ENCODE measurements at regions not wholly inside any gene's neighbourhood (a gene's known extent, or its start where the extent isn't known, plus 50 kb on each side); places are given as distances from the start of the nearest gene placed in this dataset.

DNA sequence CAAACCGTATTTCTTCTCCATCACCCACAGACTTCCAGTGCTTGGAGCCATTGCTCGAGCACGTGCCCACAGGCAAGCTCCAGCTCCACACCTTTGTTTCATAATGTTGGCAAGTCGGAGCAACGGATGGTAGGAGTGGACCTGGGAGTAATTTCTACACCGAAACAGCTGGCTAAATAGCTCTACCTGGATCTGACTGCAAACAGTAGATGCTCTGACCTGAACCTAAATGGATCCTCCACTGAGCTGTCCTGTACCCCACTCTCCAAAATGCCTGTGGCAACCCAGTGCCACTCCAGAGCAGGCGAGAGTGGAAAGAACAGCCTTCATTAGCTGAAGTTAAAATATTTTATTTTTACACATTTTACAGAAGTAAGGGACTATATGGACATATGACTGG is 108.7 kb downstream of the BMP4 start:
- H3K4me3 Mint-ChIP-seq (ENCODE audit: unreplicated experiment) = no peak overlapping the region
- no peaks in the 10 kb centered on the region for H3K9me3 Mint-ChIP-seq (ENCODE audit: unreplicated experiment)
- H3K27ac Mint-ChIP-seq (ENCODE audit: unreplicated experiment) = no peak overlapping the region
- DNase-seq (ENCODE audit: low spot score) = no peak
- H3K4me1 Mint-ChIP-seq (ENCODE audit: unreplicated experiment) = peaks cover 4% of the 10 kb centered on the region
- H3K36me3 Mint-ChIP-seq (ENCODE audit: low read depth, unreplicated experiment) = no peaks in the 10 kb centered on the region
- TF ChIP-seq, protein P1, sequence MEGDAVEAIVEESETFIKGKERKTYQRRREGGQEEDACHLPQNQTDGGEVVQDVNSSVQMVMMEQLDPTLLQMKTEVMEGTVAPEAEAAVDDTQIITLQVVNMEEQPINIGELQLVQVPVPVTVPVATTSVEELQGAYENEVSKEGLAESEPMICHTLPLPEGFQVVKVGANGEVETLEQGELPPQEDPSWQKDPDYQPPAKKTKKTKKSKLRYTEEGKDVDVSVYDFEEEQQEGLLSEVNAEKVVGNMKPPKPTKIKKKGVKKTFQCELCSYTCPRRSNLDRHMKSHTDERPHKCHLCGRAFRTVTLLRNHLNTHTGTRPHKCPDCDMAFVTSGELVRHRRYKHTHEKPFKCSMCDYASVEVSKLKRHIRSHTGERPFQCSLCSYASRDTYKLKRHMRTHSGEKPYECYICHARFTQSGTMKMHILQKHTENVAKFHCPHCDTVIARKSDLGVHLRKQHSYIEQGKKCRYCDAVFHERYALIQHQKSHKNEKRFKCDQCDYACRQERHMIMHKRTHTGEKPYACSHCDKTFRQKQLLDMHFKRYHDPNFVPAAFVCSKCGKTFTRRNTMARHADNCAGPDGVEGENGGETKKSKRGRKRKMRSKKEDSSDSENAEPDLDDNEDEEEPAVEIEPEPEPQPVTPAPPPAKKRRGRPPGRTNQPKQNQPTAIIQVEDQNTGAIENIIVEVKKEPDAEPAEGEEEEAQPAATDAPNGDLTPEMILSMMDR (IDR thresholded peaks at IDR 0.05; ENCODE audit: unreplicated experiment) = no peak
- no peaks in the 10 kb centered on the region for H3K27me3 Mint-ChIP-seq (ENCODE audit: unreplicated experiment)

DNA sequence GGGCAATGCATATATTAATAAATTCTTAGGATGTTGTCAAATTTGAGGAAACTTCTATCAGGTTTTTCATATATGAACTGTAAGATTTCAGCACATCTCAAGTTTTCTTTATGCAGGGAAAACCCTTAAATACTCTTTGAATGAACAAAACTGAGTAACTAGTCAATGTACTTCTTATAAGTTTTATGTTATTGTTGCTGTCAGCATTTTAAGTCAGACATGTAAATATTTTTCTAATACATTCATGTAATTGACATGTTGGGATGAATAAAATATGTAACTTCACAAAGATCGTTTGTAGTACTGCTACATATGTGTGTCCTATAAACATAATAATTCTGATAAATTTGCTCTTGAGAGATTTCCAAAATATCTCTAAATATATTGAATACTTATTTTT is 109.6 kb downstream of the BMP4 start:
- Mint-ChIP-seq H3K4me1 (ENCODE audit: unreplicated experiment) (peaks cover 4% of the 10 kb centered on the region), H3K4me3 (ENCODE audit: unreplicated experiment) (no peak overlapping the region), H3K27me3 (ENCODE audit: unreplicated experiment) (no peaks in the 10 kb centered on the region), H3K9me3 (ENCODE audit: unreplicated experiment) (no peaks in the 10 kb centered on the region), H3K36me3 (ENCODE audit: low read depth, unreplicated experiment) (no peaks in the 10 kb centered on the region), H3K27ac (ENCODE audit: unreplicated experiment) (no peak overlapping the region)
- DNase-seq (ENCODE audit: low spot score) = no peak
- TF ChIP-seq, protein P1 (IDR thresholded peaks at IDR 0.05; ENCODE audit: unreplicated experiment) = no peak

DNA sequence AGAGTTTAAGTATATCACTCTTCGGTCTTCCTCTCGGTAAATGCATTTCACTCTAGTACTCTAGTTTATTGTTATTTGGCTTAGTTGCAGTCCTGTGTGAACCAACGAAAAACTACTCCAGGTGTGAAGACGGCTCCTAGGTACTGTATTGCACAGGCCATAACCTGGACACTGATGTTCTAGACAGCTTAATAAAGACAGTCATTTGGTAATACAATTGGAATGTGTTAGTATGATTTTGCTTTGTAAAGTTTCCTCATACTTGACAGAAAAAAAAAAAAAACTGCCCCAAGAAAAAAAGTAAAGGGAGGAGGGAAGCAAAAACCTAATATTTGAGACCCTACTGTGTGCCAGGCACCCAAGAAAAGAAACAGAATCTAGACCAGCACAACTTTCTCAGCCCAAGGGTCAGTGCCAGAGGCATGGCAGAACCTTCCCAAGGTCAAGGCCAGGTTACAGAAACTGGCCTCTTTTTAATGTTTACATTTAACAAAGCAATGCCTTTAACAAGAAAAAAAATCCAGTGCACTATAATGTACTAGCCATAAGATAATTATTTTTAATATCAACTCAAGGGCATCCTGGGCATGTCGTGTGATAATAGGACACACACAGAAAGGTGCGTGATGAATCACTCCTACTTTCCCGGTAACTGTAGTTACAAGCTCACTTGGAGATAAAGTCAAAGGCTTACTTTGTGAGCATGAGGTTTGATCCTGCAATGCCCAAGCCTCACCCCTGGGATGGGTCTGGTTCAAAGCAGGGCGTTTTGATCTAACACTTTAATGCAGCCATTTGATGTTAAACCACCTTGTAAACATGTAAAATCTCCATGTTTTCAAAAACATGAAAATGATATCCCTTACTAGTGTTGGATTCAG is 110.6 kb downstream of the BMP4 start:
- Mint-ChIP-seq H3K4me3 (ENCODE audit: unreplicated experiment) (no peak overlapping the region), H3K36me3 (ENCODE audit: low read depth, unreplicated experiment) (no peaks in the 10 kb centered on the region), H3K27me3 (ENCODE audit: unreplicated experiment) (no peaks in the 10 kb centered on the region), H3K9me3 (ENCODE audit: unreplicated experiment) (no peaks in the 10 kb centered on the region), H3K4me1 (ENCODE audit: unreplicated experiment) (peaks cover 4% of the 10 kb centered on the region), H3K27ac (ENCODE audit: unreplicated experiment) (no peak overlapping the region)
- DNase-seq (ENCODE audit: low spot score) = no peak
- TF ChIP-seq, protein P1 (IDR thresholded peaks at IDR 0.05; ENCODE audit: unreplicated experiment) = no peak

DNA sequence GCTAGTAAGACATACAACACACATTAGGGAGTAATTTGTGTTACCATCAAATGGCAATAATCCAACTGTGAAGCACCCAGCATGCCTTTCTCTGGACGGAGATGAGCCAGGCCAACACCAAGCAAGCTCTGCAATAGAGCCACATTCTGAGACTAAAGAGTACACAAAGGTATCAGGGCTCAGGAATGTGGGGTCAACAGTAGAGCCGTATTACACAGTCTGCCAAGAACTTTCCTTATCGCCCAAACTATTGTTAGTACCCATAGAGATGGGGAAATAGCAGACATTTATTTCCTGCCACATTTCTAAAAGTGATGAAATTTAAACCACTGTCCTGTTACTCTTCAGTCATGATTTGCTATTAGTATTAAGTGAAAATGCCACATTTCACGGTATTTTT is 113.7 kb downstream of the BMP4 start:
- no peak overlapping the region for H3K27ac Mint-ChIP-seq (ENCODE audit: unreplicated experiment)
- no peak for DNase-seq (ENCODE audit: low spot score)

More for the DNA sequence above, 113.7 kb downstream of the BMP4 start:
- TF ChIP-seq, protein P1 (IDR thresholded peaks at IDR 0.05; ENCODE audit: unreplicated experiment) = no peak
- H3K4me3 Mint-ChIP-seq (ENCODE audit: unreplicated experiment) = no peak overlapping the region
- H3K27me3 Mint-ChIP-seq (ENCODE audit: unreplicated experiment) = no peaks in the 10 kb centered on the region
- H3K36me3 Mint-ChIP-seq (ENCODE audit: low read depth, unreplicated experiment) = no peaks in the 10 kb centered on the region
- H3K4me1 Mint-ChIP-seq (ENCODE audit: unreplicated experiment) = no peaks in the 10 kb centered on the region
- no peaks in the 10 kb centered on the region for H3K9me3 Mint-ChIP-seq (ENCODE audit: unreplicated experiment)

Data from endothelial cell (in vitro differentiated cells).